ENCODE measurements at regions not wholly inside any gene's neighbourhood (a gene's known extent, or its start where the extent isn't known, plus 50 kb on each side); places are given as distances from the start of the nearest gene placed in this dataset.

DNA sequence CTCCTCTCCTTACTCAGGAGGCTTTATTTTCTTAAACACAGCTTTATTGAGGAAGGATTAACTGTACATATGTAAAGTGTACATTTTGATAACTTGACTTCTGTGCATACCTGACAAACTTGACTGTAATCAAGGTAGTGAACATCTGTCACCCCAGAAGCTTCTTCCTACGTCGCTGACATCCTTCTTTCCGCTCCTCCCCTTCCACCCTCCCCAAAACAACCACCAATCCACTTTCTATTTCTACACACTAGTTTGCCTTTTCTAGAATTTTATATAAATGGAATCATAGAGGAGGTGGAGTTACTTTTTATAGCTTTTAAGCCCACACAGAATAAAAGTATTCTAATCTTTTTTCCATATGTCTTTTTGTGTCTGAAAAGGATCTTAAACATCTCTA is 225.2 kb upstream of the RBFOX1 start:
- TF ChIP-seq, protein P1, sequence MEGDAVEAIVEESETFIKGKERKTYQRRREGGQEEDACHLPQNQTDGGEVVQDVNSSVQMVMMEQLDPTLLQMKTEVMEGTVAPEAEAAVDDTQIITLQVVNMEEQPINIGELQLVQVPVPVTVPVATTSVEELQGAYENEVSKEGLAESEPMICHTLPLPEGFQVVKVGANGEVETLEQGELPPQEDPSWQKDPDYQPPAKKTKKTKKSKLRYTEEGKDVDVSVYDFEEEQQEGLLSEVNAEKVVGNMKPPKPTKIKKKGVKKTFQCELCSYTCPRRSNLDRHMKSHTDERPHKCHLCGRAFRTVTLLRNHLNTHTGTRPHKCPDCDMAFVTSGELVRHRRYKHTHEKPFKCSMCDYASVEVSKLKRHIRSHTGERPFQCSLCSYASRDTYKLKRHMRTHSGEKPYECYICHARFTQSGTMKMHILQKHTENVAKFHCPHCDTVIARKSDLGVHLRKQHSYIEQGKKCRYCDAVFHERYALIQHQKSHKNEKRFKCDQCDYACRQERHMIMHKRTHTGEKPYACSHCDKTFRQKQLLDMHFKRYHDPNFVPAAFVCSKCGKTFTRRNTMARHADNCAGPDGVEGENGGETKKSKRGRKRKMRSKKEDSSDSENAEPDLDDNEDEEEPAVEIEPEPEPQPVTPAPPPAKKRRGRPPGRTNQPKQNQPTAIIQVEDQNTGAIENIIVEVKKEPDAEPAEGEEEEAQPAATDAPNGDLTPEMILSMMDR (IDR thresholded peaks at IDR 0.05; ENCODE audit: extremely low read depth in 1 of 2, insufficient read depth in 1 of 2, low read depth in 1 of 2, low read length in 2 of 2), result no peak
- no peak for TF ChIP-seq POLR2AphosphoS5 (IDR thresholded peaks at IDR 0.05; ENCODE audit: insufficient read depth, low read depth, low read length)
- no peak for TF ChIP-seq POLR2A (IDR thresholded peaks at IDR 0.05; ENCODE audit: low read depth, low read length)
